ENCODE measurements at regions not wholly inside any gene's neighbourhood (a gene's known extent, or its start where the extent isn't known, plus 50 kb on each side); places are given as distances from the start of the nearest gene placed in this dataset.

GRCh38 chr5:155620821-155621410 lies 607.4 kb downstream of the KIF4B start:
- Histone ChIP-seq H3K36me3 (ENCODE audit: control insufficient read depth in 4 of 4, insufficient read depth in 3 of 4, low read depth in 1 of 4, low read length in 3 of 4) (no peaks in the 10 kb centered on the region), H3K27ac (ENCODE audit: low read depth in 1 of 2, low read length in 2 of 2) (no peak overlapping the region), H3K9ac (ENCODE audit: low read depth in 1 of 2, low read length in 2 of 2) (no peak overlapping the region), H3K9me3 (ENCODE audit: control insufficient read depth in 4 of 4, low read length in 3 of 4) (no peaks in the 10 kb centered on the region), H3K4me1 (ENCODE audit: control insufficient read depth in 4 of 4, insufficient read depth in 4 of 4, low read length in 3 of 4) (peaks cover 0 to 8% (median 3%) of the 10 kb centered on the region in 4 donors), H3K4me3 (ENCODE audit: low read depth in 1 of 3, low read length in 3 of 3) (no peak overlapping the region), H3K27me3 (ENCODE audit: control insufficient read depth in 4 of 4, insufficient read depth in 4 of 4, low read length in 3 of 4) (no peaks in the 10 kb centered on the region)
- TF ChIP-seq CTCF (IDR thresholded peaks at IDR 0.05; ENCODE audit: low read depth, low read length, missing input control) = no peak
- no peak for DNase-seq (ENCODE audit: low spot score)
- WGBS = 53% methylated on average over 7 of the region's 7 CpGs

GRCh38 chr5:155624597-155625241 lies 611.2 kb downstream of the KIF4B start:
- no peak overlapping the region for H3K9ac ChIP-seq (ENCODE audit: low read depth in 1 of 2, low read length in 2 of 2)
- H3K27me3 ChIP-seq (ENCODE audit: control insufficient read depth in 4 of 4, insufficient read depth in 4 of 4, low read length in 3 of 4) = no peaks in the 10 kb centered on the region
- 82% methylated on average over 5 of the region's 5 CpGs for WGBS

More at GRCh38 chr5:155624597-155625241, 611.2 kb downstream of the KIF4B start:
- Histone ChIP-seq H3K36me3 (ENCODE audit: control insufficient read depth in 4 of 4, insufficient read depth in 3 of 4, low read depth in 1 of 4, low read length in 3 of 4) (no peaks in the 10 kb centered on the region), H3K4me3 (ENCODE audit: low read depth in 1 of 3, low read length in 3 of 3) (no peak overlapping the region), H3K4me1 (ENCODE audit: control insufficient read depth in 4 of 4, insufficient read depth in 4 of 4, low read length in 3 of 4) (peaks cover 0 to 10% (median 4%) of the 10 kb centered on the region in 4 donors), H3K9me3 (ENCODE audit: control insufficient read depth in 4 of 4, low read length in 3 of 4) (no peaks in the 10 kb centered on the region), H3K27ac (ENCODE audit: low read depth in 1 of 2, low read length in 2 of 2) (no peak overlapping the region)
- no peak for TF ChIP-seq SP1 (IDR thresholded peaks at IDR 0.05)
- no peak for TF ChIP-seq HNF4A (conservative IDR thresholded peaks at IDR 0.05)
- TF ChIP-seq RAD21 (IDR thresholded peaks at IDR 0.05) = no peak
- TF ChIP-seq, protein P1, sequence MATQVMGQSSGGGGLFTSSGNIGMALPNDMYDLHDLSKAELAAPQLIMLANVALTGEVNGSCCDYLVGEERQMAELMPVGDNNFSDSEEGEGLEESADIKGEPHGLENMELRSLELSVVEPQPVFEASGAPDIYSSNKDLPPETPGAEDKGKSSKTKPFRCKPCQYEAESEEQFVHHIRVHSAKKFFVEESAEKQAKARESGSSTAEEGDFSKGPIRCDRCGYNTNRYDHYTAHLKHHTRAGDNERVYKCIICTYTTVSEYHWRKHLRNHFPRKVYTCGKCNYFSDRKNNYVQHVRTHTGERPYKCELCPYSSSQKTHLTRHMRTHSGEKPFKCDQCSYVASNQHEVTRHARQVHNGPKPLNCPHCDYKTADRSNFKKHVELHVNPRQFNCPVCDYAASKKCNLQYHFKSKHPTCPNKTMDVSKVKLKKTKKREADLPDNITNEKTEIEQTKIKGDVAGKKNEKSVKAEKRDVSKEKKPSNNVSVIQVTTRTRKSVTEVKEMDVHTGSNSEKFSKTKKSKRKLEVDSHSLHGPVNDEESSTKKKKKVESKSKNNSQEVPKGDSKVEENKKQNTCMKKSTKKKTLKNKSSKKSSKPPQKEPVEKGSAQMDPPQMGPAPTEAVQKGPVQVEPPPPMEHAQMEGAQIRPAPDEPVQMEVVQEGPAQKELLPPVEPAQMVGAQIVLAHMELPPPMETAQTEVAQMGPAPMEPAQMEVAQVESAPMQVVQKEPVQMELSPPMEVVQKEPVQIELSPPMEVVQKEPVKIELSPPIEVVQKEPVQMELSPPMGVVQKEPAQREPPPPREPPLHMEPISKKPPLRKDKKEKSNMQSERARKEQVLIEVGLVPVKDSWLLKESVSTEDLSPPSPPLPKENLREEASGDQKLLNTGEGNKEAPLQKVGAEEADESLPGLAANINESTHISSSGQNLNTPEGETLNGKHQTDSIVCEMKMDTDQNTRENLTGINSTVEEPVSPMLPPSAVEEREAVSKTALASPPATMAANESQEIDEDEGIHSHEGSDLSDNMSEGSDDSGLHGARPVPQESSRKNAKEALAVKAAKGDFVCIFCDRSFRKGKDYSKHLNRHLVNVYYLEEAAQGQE (IDR thresholded peaks at IDR 0.05) = no peak
- TF ChIP-seq, protein P2, sequence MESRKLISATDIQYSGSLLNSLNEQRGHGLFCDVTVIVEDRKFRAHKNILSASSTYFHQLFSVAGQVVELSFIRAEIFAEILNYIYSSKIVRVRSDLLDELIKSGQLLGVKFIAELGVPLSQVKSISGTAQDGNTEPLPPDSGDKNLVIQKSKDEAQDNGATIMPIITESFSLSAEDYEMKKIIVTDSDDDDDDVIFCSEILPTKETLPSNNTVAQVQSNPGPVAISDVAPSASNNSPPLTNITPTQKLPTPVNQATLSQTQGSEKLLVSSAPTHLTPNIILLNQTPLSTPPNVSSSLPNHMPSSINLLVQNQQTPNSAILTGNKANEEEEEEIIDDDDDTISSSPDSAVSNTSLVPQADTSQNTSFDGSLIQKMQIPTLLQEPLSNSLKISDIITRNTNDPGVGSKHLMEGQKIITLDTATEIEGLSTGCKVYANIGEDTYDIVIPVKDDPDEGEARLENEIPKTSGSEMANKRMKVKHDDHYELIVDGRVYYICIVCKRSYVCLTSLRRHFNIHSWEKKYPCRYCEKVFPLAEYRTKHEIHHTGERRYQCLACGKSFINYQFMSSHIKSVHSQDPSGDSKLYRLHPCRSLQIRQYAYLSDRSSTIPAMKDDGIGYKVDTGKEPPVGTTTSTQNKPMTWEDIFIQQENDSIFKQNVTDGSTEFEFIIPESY (IDR thresholded peaks at IDR 0.05) = no peak
- TF ChIP-seq ATF3 (IDR thresholded peaks at IDR 0.05) = no peak
- DNase-seq (ENCODE audit: low spot score) = no peak

Measured in liver (tissue), 8 donors.